ENCODE measurements at regions not wholly inside any gene's neighbourhood (a gene's known extent, or its start where the extent isn't known, plus 50 kb on each side); places are given as distances from the start of the nearest gene placed in this dataset.
"Not testable (repeated sequence)": the region's sequence is repeated elsewhere in the genome, so short reads cannot be mapped to it uniquely, and the experiment has no call there.

GRCh38 chr1:232717911-232718310 lies 87.3 kb upstream of the MAP10 start:
- not testable (repeated sequence) for TF ChIP-seq CTCF (IDR thresholded peaks at IDR 0.05 in 2 of 3, conservative IDR thresholded peaks at IDR 0.05 in 1 of 3; ENCODE audit: borderline replicate concordance in 1 of 3, insufficient read depth in 1 of 3, low read depth in 2 of 3, low read length in 2 of 3); EZH2 (IDR thresholded peaks at IDR 0.05); POLR2AphosphoS5 (IDR thresholded peaks at IDR 0.05; ENCODE audit: low read depth, low read length); YY1 (IDR thresholded peaks at IDR 0.05; ENCODE audit: extremely low read depth, insufficient replicate concordance, low read depth, low read length); ZFX (IDR thresholded peaks at IDR 0.05); CEBPB (IDR thresholded peaks at IDR 0.05; ENCODE audit: low read depth)
